Neural crest cell (in vitro differentiated cells): ENCODE measurements at regions not wholly inside any gene's neighbourhood (a gene's known extent, or its start where the extent isn't known, plus 50 kb on each side); places are given as distances from the start of the nearest gene placed in this dataset.

Source experiments
- DNase-seq: peaks from one replicate; pipeline ENCODE4 v3.0.0; 2021; ENCODE audit warnings: low read depth, mixed read lengths, low spot score
- H3K27ac Mint-ChIP-seq: one replicate; pipeline ENCODE4 v1.8.0; 2021; ENCODE audit warnings: mild to moderate bottlenecking, mixed read lengths; ENCODE audit not compliant: unreplicated experiment
- H3K27me3 Mint-ChIP-seq: 2 replicates; pipeline ENCODE4 v1.8.0; 2021; ENCODE audit warnings: low read depth, mild to moderate bottlenecking, mixed read lengths
- H3K36me3 Mint-ChIP-seq: 2 replicates; pipeline ENCODE4 v1.8.0; 2021; ENCODE audit warnings: low read depth, mild to moderate bottlenecking, mixed read lengths
- H3K4me1 Mint-ChIP-seq: 2 replicates; pipeline ENCODE4 v1.8.0; 2021; ENCODE audit warnings: mixed read lengths
- H3K4me3 Mint-ChIP-seq: one replicate; pipeline ENCODE4 v1.8.0; 2021; ENCODE audit warnings: mild to moderate bottlenecking, mixed read lengths
- H3K9me3 Mint-ChIP-seq: 2 replicates; pipeline ENCODE4 v1.8.0; 2021; ENCODE audit warnings: mixed read lengths
- TF ChIP-seq, protein P1 (sequence below): fragments of 200-600 bp; sonication (generic); conservative IDR thresholded peaks from 2 replicates; pipeline ENCODE4 v1.5.0; 2021; ENCODE audit warnings: antibody characterized with exemption, mild to moderate bottlenecking

DNA sequence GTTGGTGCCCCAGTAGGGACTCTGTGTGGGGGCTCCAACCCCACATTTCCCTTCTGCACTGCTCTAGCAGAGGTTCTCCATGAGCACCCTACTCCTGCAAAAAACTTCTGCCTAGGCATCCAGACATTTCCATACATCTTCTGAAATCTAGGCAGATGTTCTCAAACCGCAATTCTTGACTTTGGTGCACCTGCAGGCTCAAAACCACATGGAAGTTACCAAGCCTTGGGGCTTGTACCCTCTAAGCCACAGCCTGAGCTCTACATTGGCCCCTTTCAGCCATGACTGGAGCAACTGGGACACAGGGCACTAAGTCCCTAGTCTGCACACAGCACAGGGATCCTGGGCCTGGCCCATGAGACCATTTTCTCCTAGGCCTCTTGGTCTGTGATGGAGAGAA, 66.5 kb upstream of the VGLL3 start:
- Mint-ChIP-seq H3K4me3 (no peak overlapping the region), H3K27me3 (no peaks in the 10 kb centered on the region), H3K4me1 (no peaks in the 10 kb centered on the region), H3K9me3 (peaks cover 13% of the 10 kb centered on the region), H3K27ac (no peak overlapping the region), H3K36me3 (no peaks in the 10 kb centered on the region)
- TF ChIP-seq, protein P1, sequence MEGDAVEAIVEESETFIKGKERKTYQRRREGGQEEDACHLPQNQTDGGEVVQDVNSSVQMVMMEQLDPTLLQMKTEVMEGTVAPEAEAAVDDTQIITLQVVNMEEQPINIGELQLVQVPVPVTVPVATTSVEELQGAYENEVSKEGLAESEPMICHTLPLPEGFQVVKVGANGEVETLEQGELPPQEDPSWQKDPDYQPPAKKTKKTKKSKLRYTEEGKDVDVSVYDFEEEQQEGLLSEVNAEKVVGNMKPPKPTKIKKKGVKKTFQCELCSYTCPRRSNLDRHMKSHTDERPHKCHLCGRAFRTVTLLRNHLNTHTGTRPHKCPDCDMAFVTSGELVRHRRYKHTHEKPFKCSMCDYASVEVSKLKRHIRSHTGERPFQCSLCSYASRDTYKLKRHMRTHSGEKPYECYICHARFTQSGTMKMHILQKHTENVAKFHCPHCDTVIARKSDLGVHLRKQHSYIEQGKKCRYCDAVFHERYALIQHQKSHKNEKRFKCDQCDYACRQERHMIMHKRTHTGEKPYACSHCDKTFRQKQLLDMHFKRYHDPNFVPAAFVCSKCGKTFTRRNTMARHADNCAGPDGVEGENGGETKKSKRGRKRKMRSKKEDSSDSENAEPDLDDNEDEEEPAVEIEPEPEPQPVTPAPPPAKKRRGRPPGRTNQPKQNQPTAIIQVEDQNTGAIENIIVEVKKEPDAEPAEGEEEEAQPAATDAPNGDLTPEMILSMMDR, result no peak
- DNase-seq, result no peak

DNA sequence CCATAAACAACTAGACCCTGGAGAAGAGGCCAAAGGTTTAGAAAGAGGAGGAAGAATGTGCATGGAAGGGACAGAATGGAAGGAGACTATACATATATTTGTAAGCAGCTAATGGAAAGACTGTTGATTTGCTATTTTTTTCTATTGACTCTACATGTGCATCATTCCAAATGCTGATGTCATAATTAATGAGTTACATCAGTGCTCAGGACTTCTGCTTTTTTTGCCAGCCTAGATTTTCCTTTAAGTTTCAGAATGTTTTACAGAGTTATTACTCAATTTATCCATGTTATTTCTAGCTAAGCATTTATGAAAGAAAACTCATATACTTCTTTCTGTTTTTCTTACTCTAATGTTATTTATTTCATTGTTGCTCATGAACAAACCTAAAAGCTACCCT, 62.6 kb upstream of the VGLL3 start:
- Mint-ChIP-seq H3K27me3 (no peaks in the 10 kb centered on the region), H3K27ac (no peak overlapping the region), H3K9me3 (peaks cover 13% of the 10 kb centered on the region), H3K36me3 (no peaks in the 10 kb centered on the region), H3K4me3 (no peak overlapping the region), H3K4me1 (no peaks in the 10 kb centered on the region)
- DNase-seq, result no peak
- TF ChIP-seq, protein P1, result no peak

DNA sequence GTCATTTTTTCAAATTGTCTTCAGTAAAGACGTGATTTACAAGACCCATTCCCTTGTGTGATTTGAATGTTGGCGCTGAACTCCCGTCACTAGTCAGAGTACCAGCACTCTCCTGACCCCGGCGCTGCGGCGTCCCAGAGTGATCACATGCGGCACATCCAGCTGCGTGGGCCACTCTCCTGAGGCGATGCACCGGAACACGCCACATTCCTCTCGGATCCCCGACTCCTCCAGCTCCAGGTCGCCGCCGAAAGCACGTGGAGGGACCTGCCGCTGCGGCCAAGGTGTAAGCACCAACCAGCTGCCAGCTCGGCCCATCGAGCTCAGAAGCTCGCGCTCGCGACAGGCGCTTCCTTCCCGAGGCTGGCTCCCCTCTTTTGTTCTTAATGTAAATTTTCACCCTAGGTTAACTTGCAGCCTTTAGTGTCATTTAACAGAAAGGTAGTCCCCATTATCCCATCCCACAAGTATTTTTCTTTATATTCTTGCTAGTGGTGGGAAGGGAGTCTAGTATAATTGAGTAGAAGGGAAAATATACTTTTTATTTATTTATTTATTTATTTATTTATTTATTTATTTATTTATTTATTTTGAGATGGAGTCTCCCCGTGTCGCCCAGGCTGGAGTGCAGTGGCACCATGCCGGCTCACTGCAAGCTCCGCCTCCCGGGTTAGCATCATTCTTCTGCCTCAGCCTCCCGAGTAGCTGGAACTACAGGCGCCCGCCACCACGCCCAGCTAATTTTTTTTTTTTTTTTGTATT, 61.7 kb upstream of the VGLL3 start:
- H3K27me3 Mint-ChIP-seq, result no peaks in the 10 kb centered on the region
- peaks cover 10% of the 10 kb centered on the region for H3K9me3 Mint-ChIP-seq
- no peaks in the 10 kb centered on the region for H3K36me3 Mint-ChIP-seq
- DNase-seq, result no peak
- H3K4me1 Mint-ChIP-seq, result no peaks in the 10 kb centered on the region
- TF ChIP-seq, protein P1, result no peak
- peak overlapping the region; percentile 43 for H3K27ac Mint-ChIP-seq
- H3K4me3 Mint-ChIP-seq, result no peak overlapping the region

DNA sequence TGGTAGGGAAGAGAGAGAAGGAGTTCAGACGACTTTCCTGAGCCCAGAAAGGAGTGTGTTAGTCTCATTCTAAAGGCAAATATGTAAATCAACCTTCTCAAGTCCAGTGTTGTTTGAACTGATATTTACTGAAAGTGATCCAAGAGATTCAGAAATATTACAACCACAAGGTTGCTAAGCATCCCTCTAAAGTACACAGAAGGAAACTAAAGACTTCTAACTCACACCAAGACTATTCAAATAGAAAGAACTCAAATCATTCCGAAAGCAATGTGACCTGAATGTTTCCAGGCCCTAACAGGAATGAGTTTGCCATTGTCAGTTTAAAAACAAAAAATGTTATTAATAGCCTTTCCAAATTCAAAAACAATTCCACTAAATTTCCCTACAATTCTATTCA, 56.9 kb upstream of the VGLL3 start:
- TF ChIP-seq, protein P1, result no peak
- Mint-ChIP-seq H3K4me3 (no peak overlapping the region), H3K27me3 (no peaks in the 10 kb centered on the region), H3K4me1 (no peaks in the 10 kb centered on the region), H3K9me3 (no peaks in the 10 kb centered on the region), H3K36me3 (no peaks in the 10 kb centered on the region), H3K27ac (no peak overlapping the region)
- DNase-seq, result no peak

DNA sequence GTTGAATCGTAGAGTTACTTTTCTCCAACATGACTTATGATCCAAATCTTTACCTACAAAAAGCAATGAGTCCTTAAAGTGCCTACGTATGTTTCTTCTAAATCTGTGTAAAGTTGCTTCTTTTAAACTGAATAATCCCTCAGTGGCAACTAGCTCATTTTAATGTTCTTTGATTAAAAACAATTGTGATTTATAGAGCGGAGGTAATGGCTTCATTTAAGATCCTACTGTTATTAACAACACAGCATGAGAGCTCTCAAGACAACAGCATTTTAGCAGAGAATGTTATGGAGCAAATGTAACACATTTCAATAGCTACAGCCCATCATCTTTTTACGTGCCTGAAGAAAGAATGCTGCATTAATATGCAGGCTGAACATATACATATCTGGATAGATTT, 55.3 kb upstream of the VGLL3 start:
- no peak for DNase-seq
- H3K27ac Mint-ChIP-seq, result no peak overlapping the region
- TF ChIP-seq, protein P1, result no peak
- no peaks in the 10 kb centered on the region for H3K36me3 Mint-ChIP-seq
- H3K4me3 Mint-ChIP-seq, result no peak overlapping the region
- no peaks in the 10 kb centered on the region for H3K27me3 Mint-ChIP-seq
- H3K9me3 Mint-ChIP-seq, result no peaks in the 10 kb centered on the region
- no peaks in the 10 kb centered on the region for H3K4me1 Mint-ChIP-seq
